Heart left ventricle (tissue), 16 donors: ENCODE measurements at regions not wholly inside any gene's neighbourhood (a gene's known extent, or its start where the extent isn't known, plus 50 kb on each side); places are given as distances from the start of the nearest gene placed in this dataset.

Source experiments
- ATAC-seq, 4 donors: fragments of 200-7000 bp; cut with Tn5 transposase; one replicate each; pipeline ENCODE4 v1.9.1; 2020 to 2022; ENCODE audit warnings: moderate library complexity in 4 of 4, mild to moderate bottlenecking in 3 of 4, moderate number of reproducible peaks in 1 of 4
- DNase-seq, 5 donors: peaks; one replicate each; pipeline ENCODE4 v3.0.0-alpha.2; 2020
- H3K27ac ChIP-seq, 12 donors: fragments of 200-600 bp; sonication (generic) in 4 of 12; one replicate each; pipeline versions ENCODE4 v1.5.0 to v1.8.0; 2016 to 2022; ENCODE audit warnings: mild to moderate bottlenecking in 2 of 12
- H3K27me3 ChIP-seq, 9 donors: fragments of 200-600 bp; sonication (generic) in 2 of 9; one replicate each; pipeline versions ENCODE4 v1.5.1 to v1.8.0; 2016 to 2022; ENCODE audit warnings: mild to moderate bottlenecking in 3 of 9
- H3K36me3 ChIP-seq, 9 donors: fragments of 200-600 bp; sonication (generic) in 2 of 9; one replicate each; pipeline versions ENCODE4 v1.5.0 to v1.8.0; 2018 to 2022; ENCODE audit warnings: mild to moderate bottlenecking in 2 of 9
- H3K4me1 ChIP-seq, 12 donors: fragments of 200-600 bp; sonication (generic) in 4 of 12; one replicate each; pipeline versions ENCODE4 v1.5.0 to v1.8.0; 2016 to 2022; ENCODE audit warnings: mild to moderate bottlenecking in 3 of 12
- H3K4me3 ChIP-seq, 12 donors: fragments of 200-600 bp; sonication (generic) in 4 of 12; one replicate each; pipeline versions ENCODE4 v1.5.0 to v1.8.0; 2017 to 2022; ENCODE audit warnings: mild to moderate bottlenecking in 9 of 12, moderate library complexity in 4 of 12
- H3K9me3 ChIP-seq, 12 donors: fragments of 200-600 bp; sonication (generic) in 4 of 12; one replicate each; pipeline versions ENCODE4 v1.5.0 to v1.8.0; 2016 to 2022; ENCODE audit warnings: mild to moderate bottlenecking in 1 of 12
- CTCF ChIP-seq, 12 donors: fragments of 200-600 bp; sonication (generic) in 4 of 12; IDR thresholded peaks; one replicate each; pipeline versions ENCODE4 v1.5.0 to v1.8.0; 2018 to 2022; ENCODE audit warnings: antibody characterized with exemption in 12 of 12, mild to moderate bottlenecking in 5 of 12
- POLR2A ChIP-seq, 2 donors: fragments of 450-650 bp; IDR thresholded peaks; one replicate each; pipeline ENCODE4 v1.6.1; 2017; ENCODE audit warnings: antibody characterized with exemption in 2 of 2, mild to moderate bottlenecking in 2 of 2, moderate library complexity in 2 of 2
- WGBS, 4 donors: extraction: QIAGEN DNeasy Blood & Tissue Kit in 2 of 4; methylation state at CpG; one replicate each; pipeline versions ENCODE4 v1.1.5 to v1.1.7; 2013 to 2018; 5-methylcytosine and 5-hydroxymethylcytosine counted together
- intact Hi-C, 10 donors: fragments of 100-400 bp; cut with DNase I; formaldehyde crosslinking; loops; one replicate each; pipeline versions ENCODE4 v1.11.1 to v1.14.2; 2022
- donor health status: ischemic (EF 13 %, LVEDD 7.1; RV severe dilation, severe dysfunction).
- donor health status: healthy with polysubstance abuse.
- donor health status: DM: no; HTN: yes; CAD: no.
- donor health status: DM: no; HTN: no; CAD: no.
- donor health status: ischemic (EF 25% LVEDD 6.9; RV normal size, moderate dysfunction).
- donor health status: ischemic (EF 25% LVEDD 5.7; RV mildly dilated, moderate dysfunction).
- donor health status: healthy.
- donor health status: DM: yes; HTN: yes; CAD: no.
- donor health status: ischemic (EF 35%, LVEDD 5.7; RV mildly dilated, moderate dysfunction).
- donor health status: nonischemic (EF 11% LVEDD 7.7; RV severe dilation, severe dysfunction).
- donor health status: DM: yes; HTN: yes; CAD: no.
- donor health status: PGD.
- donor health status: ischemic (EF 29% LVEDD 5.4; RV normal size, mild dysfunction).
- donor health status: nonischemic (EF 23%, LVEDD 6.1; RV moderate dilation, normal function).

GRCh38 chr6:147053311-147053921, 150.8 kb upstream of the STXBP5 start:
- WGBS, 4 donors, result 94 to 96% (median 95%) methylated on average over 2 of the region's 2 CpGs
- Histone ChIP-seq H3K4me3 (no peak overlapping the region), H3K36me3 (no peaks in the 10 kb centered on the region), H3K27me3 (no peaks in the 10 kb centered on the region), H3K27ac (no peak overlapping the region), H3K9me3 (no peaks in the 10 kb centered on the region), H3K4me1 (peaks cover 0 to 6% (median 0%) of the 10 kb centered on the region in 12 donors)
- DNase-seq (no peak), ATAC-seq (no peak)
- intact Hi-C loops, result no loop called here
- TF ChIP-seq POLR2A (IDR thresholded peaks at IDR 0.05) (no peak), CTCF (IDR thresholded peaks at IDR 0.05) (no peak)

- Histone ChIP-seq H3K36me3 (no peaks in the 10 kb centered on the region), H3K4me3 (no peak overlapping the region), H3K27ac (no peak overlapping the region), H3K27me3 (no peaks in the 10 kb centered on the region), H3K9me3 (no peaks in the 10 kb centered on the region), H3K4me1 (peaks cover 0 to 6% (median 0%) of the 10 kb centered on the region in 12 donors)
- ATAC-seq, result no peak
- intact Hi-C loops, result no loop called here
- 66 to 91% (median 81%) methylated on average over 3 of the region's 3 CpGs for WGBS, 4 donors
- TF ChIP-seq CTCF (IDR thresholded peaks at IDR 0.05) (no peak), POLR2A (IDR thresholded peaks at IDR 0.05) (no peak)
- DNase-seq, result no peak
Measured at GRCh38 chr6:147054158-147054557, 150.1 kb upstream of the STXBP5 start.

GRCh38 chr6:147054871-147055270, 149.3 kb upstream of the STXBP5 start:
- 85 to 92% (median 88%) methylated on average over 3 of the region's 3 CpGs for WGBS, 4 donors
- H3K27ac ChIP-seq, result no peak overlapping the region
- intact Hi-C loops, result no loop called here

GRCh38 chr6:147055821-147056392, 148.3 kb upstream of the STXBP5 start:
- no peak overlapping the region for H3K27ac ChIP-seq
- intact Hi-C loops, result no loop called here
- peaks cover 0 to 6% (median 0%) of the 10 kb centered on the region in 12 donors for H3K4me1 ChIP-seq
- H3K4me3 ChIP-seq, result no peak overlapping the region
- TF ChIP-seq CTCF (IDR thresholded peaks at IDR 0.05) (no peak), POLR2A (IDR thresholded peaks at IDR 0.05) (no peak)
- DNase-seq (no peak), ATAC-seq (no peak)
- H3K36me3 ChIP-seq, result no peaks in the 10 kb centered on the region
- H3K9me3 ChIP-seq, result no peaks in the 10 kb centered on the region
- WGBS, 4 donors, result 54 to 61% (median 59%) methylated on average over 8 of the region's 8 CpGs
- no peaks in the 10 kb centered on the region for H3K27me3 ChIP-seq

More at GRCh38 chr6:147054871-147055270, 149.3 kb upstream of the STXBP5 start:
- DNase-seq (no peak), ATAC-seq (no peak)
- Histone ChIP-seq H3K27me3 (no peaks in the 10 kb centered on the region), H3K36me3 (no peaks in the 10 kb centered on the region), H3K9me3 (no peaks in the 10 kb centered on the region), H3K4me3 (no peak overlapping the region), H3K4me1 (peaks cover 0 to 6% (median 0%) of the 10 kb centered on the region in 12 donors)
- TF ChIP-seq CTCF (IDR thresholded peaks at IDR 0.05) (no peak), POLR2A (IDR thresholded peaks at IDR 0.05) (no peak)
